ENCODE measurements at regions not wholly inside any gene's neighbourhood (a gene's known extent, or its start where the extent isn't known, plus 50 kb on each side); places are given as distances from the start of the nearest gene placed in this dataset.

- H3K4me1 Mint-ChIP-seq (ENCODE audit: low read depth, unreplicated experiment) = no peaks in the 10 kb centered on the region
- H3K9me3 Mint-ChIP-seq (ENCODE audit: unreplicated experiment) = no peaks in the 10 kb centered on the region
- H3K4me3 ChIP-seq (ENCODE audit: low read depth, low read length) = no peak overlapping the region
- POLR2A ChIA-PET = no interaction called here
- no peak for DNase-seq
- no peaks in the 10 kb centered on the region for H3K27me3 ChIP-seq (replicated peaks; ENCODE audit: control insufficient read depth, insufficient read depth, low read length)
- no peaks in the 10 kb centered on the region for H3K4me1 ChIP-seq
- no peak overlapping the region for H3K27ac Mint-ChIP-seq (ENCODE audit: unreplicated experiment)
- H3K27me3 Mint-ChIP-seq (ENCODE audit: insufficient read depth, unreplicated experiment) = no peaks in the 10 kb centered on the region
- intact Hi-C loops (cut with micrococcal nuclease; ENCODE audit: unreplicated experiment) = no loop called here
- H3K36me3 ChIP-seq (ENCODE audit: control insufficient read depth, insufficient read depth, low read length) = no peaks in the 10 kb centered on the region; the same call in 1 of the 2 replicates
- H3K36me3 Mint-ChIP-seq (ENCODE audit: insufficient read depth, unreplicated experiment) = no peaks in the 10 kb centered on the region
- H3K4me3 Mint-ChIP-seq (ENCODE audit: unreplicated experiment) = no peak overlapping the region
- no TSS peak for BruUV-seq (replicated peaks)
- no peak for TF ChIP-seq CTCF (IDR thresholded peaks at IDR 0.05; ENCODE audit: insufficient read depth in 1 of 2, low read depth in 1 of 2, low read length in 1 of 2, severe bottlenecking in 1 of 2, unreplicated experiment in 1 of 2)
- H3K9me3 ChIP-seq = no peaks in the 10 kb centered on the region
- CTCF ChIA-PET = no interaction called here
Measured at GRCh38 chr3:105101603-105102002, 265.1 kb upstream of the ALCAM start.

- Mint-ChIP-seq H3K4me1 (ENCODE audit: low read depth, unreplicated experiment) (no peaks in the 10 kb centered on the region), H3K27me3 (ENCODE audit: insufficient read depth, unreplicated experiment) (no peaks in the 10 kb centered on the region), H3K27ac (ENCODE audit: unreplicated experiment) (no peak overlapping the region), H3K9me3 (ENCODE audit: unreplicated experiment) (no peaks in the 10 kb centered on the region), H3K4me3 (ENCODE audit: unreplicated experiment) (no peak overlapping the region), H3K36me3 (ENCODE audit: insufficient read depth, unreplicated experiment) (no peaks in the 10 kb centered on the region)
- intact Hi-C loops (cut with micrococcal nuclease; ENCODE audit: unreplicated experiment) = no loop called here
- DNase-seq = no peak
- CTCF ChIA-PET = no interaction called here
- Histone ChIP-seq H3K36me3 (ENCODE audit: control insufficient read depth, insufficient read depth, low read length) (no peaks in the 10 kb centered on the region), H3K4me1 (no peaks in the 10 kb centered on the region), H3K9me3 (no peaks in the 10 kb centered on the region), H3K4me3 (ENCODE audit: low read depth, low read length) (no peak overlapping the region), H3K27me3 (replicated peaks; ENCODE audit: control insufficient read depth, insufficient read depth, low read length) (no peaks in the 10 kb centered on the region)
- no peak for TF ChIP-seq CTCF (IDR thresholded peaks at IDR 0.05; ENCODE audit: insufficient read depth in 1 of 2, low read depth in 1 of 2, low read length in 1 of 2, severe bottlenecking in 1 of 2, unreplicated experiment in 1 of 2)
- no TSS peak for BruUV-seq (replicated peaks)
- POLR2A ChIA-PET = no interaction called here
Measured at GRCh38 chr3:105103139-105103538, 263.6 kb upstream of the ALCAM start.

GRCh38 chr3:105108823-105109222 lies 257.9 kb upstream of the ALCAM start:
- Histone ChIP-seq H3K4me1 (no peaks in the 10 kb centered on the region), H3K36me3 (ENCODE audit: control insufficient read depth, insufficient read depth, low read length) (no peaks in the 10 kb centered on the region), H3K9me3 (no peaks in the 10 kb centered on the region), H3K4me3 (ENCODE audit: low read depth, low read length) (no peak overlapping the region), H3K27me3 (replicated peaks; ENCODE audit: control insufficient read depth, insufficient read depth, low read length) (no peaks in the 10 kb centered on the region)
- H3K27me3 Mint-ChIP-seq (ENCODE audit: insufficient read depth, unreplicated experiment) = no peaks in the 10 kb centered on the region
- no peak overlapping the region for H3K4me3 Mint-ChIP-seq (ENCODE audit: unreplicated experiment)
- ChIA-PET POLR2A (no interaction called here), CTCF (no interaction called here)
- no peaks in the 10 kb centered on the region for H3K4me1 Mint-ChIP-seq (ENCODE audit: low read depth, unreplicated experiment)
- BruUV-seq (replicated peaks) = no TSS peak
- DNase-seq = no peak
- no peaks in the 10 kb centered on the region for H3K36me3 Mint-ChIP-seq (ENCODE audit: insufficient read depth, unreplicated experiment)
- no peak for TF ChIP-seq CTCF (IDR thresholded peaks at IDR 0.05; ENCODE audit: insufficient read depth in 1 of 2, low read depth in 1 of 2, low read length in 1 of 2, severe bottlenecking in 1 of 2, unreplicated experiment in 1 of 2)
- H3K27ac Mint-ChIP-seq (ENCODE audit: unreplicated experiment) = no peak overlapping the region
- no peaks in the 10 kb centered on the region for H3K9me3 Mint-ChIP-seq (ENCODE audit: unreplicated experiment)
- intact Hi-C loops (cut with micrococcal nuclease; ENCODE audit: unreplicated experiment) = no loop called here

All from Caco-2 (cell line).